ENCODE measurements at regions not wholly inside any gene's neighbourhood (a gene's known extent, or its start where the extent isn't known, plus 50 kb on each side); places are given as distances from the start of the nearest gene placed in this dataset.

DNA sequence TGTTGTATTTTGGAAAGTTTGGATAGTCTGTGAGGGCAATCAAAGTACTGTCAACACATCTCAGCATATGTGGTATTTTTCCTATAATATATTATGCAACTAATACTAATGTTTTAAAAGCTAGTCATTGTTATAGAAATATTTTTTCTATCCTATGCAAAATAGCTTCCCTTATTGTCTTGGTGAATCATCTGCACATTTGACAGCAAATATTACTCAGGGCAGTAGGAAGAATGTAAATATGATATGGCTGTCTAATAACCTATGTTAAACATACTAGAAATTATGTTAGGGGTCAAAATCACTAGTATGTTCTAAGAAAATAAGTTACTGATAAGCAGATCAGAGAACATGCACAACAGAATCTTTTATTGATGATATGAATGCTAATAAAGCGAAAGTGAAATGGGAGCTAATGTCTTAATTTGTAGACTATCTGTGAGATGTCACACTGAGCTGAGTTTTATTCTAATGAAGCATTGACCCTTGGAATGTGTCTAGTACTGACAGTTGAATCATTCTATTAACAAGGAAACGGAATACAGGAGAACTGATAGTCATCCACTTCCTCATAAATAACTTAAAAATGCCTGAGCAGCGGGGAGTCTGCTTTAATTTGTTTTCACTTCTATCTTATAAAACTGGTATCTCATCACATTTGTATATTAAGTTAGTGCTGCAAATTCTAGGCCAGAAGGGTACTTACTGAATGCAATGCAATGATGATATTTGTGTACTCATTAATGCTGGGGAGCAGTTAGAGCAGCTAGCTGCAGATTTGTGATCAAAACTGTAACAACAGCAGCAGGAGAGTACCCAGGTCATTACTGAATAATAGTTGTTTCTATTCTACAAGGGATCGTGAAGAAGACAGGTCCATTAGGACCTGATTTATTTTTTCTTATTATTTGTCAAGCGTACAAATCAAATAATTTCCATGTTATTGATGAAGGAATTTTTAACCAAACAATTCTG, 440.3 kb upstream of the AADAT start:
- no TSS peak for BruUV-seq (replicated peaks)
- H3K4me2 ChIP-seq (ENCODE audit: low read length), result no peak overlapping the region
- H3K9me3 ChIP-seq (ENCODE audit: control insufficient read depth in 1 of 2, insufficient read depth in 1 of 2, low read depth in 1 of 2, low read length in 2 of 2), result no peaks in the 10 kb centered on the region
- ChIA-PET RAD21 (ENCODE audit: low non-redundant PET in 1 of 2, low total read pairs in 2 of 2, uncharacterized antibody in 2 of 2, unreplicated experiment in 2 of 2) (no interaction called here), CTCF (no interaction called here), POLR2A (no interaction called here)
- no peak for TF ChIP-seq ELF1 (IDR thresholded peaks at IDR 0.05; ENCODE audit: borderline replicate concordance, low read depth)
- TF ChIP-seq CEBPB (IDR thresholded peaks at IDR 0.05; ENCODE audit: low read depth), result no peak
- TF ChIP-seq, protein P1, sequence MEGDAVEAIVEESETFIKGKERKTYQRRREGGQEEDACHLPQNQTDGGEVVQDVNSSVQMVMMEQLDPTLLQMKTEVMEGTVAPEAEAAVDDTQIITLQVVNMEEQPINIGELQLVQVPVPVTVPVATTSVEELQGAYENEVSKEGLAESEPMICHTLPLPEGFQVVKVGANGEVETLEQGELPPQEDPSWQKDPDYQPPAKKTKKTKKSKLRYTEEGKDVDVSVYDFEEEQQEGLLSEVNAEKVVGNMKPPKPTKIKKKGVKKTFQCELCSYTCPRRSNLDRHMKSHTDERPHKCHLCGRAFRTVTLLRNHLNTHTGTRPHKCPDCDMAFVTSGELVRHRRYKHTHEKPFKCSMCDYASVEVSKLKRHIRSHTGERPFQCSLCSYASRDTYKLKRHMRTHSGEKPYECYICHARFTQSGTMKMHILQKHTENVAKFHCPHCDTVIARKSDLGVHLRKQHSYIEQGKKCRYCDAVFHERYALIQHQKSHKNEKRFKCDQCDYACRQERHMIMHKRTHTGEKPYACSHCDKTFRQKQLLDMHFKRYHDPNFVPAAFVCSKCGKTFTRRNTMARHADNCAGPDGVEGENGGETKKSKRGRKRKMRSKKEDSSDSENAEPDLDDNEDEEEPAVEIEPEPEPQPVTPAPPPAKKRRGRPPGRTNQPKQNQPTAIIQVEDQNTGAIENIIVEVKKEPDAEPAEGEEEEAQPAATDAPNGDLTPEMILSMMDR (IDR thresholded peaks at IDR 0.05 in 2 of 3, conservative IDR thresholded peaks at IDR 0.05 in 1 of 3; ENCODE audit: borderline replicate concordance in 1 of 3, insufficient read depth in 1 of 3, low read depth in 2 of 3, low read length in 2 of 3), result no peak
- no peak for TF ChIP-seq SIN3A (IDR thresholded peaks at IDR 0.05; ENCODE audit: low read depth)
- TF ChIP-seq ZFX (IDR thresholded peaks at IDR 0.05), result no peak
- TF ChIP-seq, protein P2, sequence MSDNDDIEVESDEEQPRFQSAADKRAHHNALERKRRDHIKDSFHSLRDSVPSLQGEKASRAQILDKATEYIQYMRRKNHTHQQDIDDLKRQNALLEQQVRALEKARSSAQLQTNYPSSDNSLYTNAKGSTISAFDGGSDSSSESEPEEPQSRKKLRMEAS (IDR thresholded peaks at IDR 0.05), result no peak
- TF ChIP-seq, protein P3, sequence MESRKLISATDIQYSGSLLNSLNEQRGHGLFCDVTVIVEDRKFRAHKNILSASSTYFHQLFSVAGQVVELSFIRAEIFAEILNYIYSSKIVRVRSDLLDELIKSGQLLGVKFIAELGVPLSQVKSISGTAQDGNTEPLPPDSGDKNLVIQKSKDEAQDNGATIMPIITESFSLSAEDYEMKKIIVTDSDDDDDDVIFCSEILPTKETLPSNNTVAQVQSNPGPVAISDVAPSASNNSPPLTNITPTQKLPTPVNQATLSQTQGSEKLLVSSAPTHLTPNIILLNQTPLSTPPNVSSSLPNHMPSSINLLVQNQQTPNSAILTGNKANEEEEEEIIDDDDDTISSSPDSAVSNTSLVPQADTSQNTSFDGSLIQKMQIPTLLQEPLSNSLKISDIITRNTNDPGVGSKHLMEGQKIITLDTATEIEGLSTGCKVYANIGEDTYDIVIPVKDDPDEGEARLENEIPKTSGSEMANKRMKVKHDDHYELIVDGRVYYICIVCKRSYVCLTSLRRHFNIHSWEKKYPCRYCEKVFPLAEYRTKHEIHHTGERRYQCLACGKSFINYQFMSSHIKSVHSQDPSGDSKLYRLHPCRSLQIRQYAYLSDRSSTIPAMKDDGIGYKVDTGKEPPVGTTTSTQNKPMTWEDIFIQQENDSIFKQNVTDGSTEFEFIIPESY (IDR thresholded peaks at IDR 0.05; ENCODE audit: extremely low read depth, insufficient replicate concordance, low read length), result no peak
- no peaks in the 10 kb centered on the region for H3K9me2 ChIP-seq (ENCODE audit: insufficient read depth)
- H2AFZ ChIP-seq (ENCODE audit: low read depth, low read length, poor library complexity, severe bottlenecking), result no peak overlapping the region
- no peak overlapping the region for H3K9ac ChIP-seq (ENCODE audit: low read length)
- no peaks in the 10 kb centered on the region for H4K20me1 ChIP-seq (ENCODE audit: insufficient read depth)
- ATAC-seq (no peak), DNase-seq (ENCODE audit: low read depth, low spot score) (no peak)
- H3K79me2 ChIP-seq (ENCODE audit: insufficient read depth, low read length), result no peaks in the 10 kb centered on the region
- no peaks in the 10 kb centered on the region for H3K27me3 ChIP-seq (ENCODE audit: insufficient read depth, low read length)
- no peak overlapping the region for H3K27ac ChIP-seq (ENCODE audit: low read depth, low read length)
- no peak overlapping the region for H3K4me3 ChIP-seq (replicated peaks in 1 of 2; ENCODE audit: low read depth in 1 of 2, low read length in 2 of 2)
- intact Hi-C loops (cut with micrococcal nuclease), result no loop called here
- no peaks in the 10 kb centered on the region for H3K36me3 ChIP-seq (ENCODE audit: control insufficient read depth in 1 of 2, insufficient read depth in 2 of 2, low read length in 2 of 2)
- no peaks in the 10 kb centered on the region for H3K4me1 ChIP-seq (ENCODE audit: control insufficient read depth in 1 of 2, insufficient read depth in 2 of 2, low read length in 2 of 2)
